Epithelial cell of esophagus (primary cell): ENCODE measurements at regions not wholly inside any gene's neighbourhood (a gene's known extent, or its start where the extent isn't known, plus 50 kb on each side); places are given as distances from the start of the nearest gene placed in this dataset.

ENCODE experiments used
- DNase-seq: peaks from one replicate; pipeline ENCODE4 v3.0.0; 2010; ENCODE audit warnings: low read depth
- H3K4me3 ChIP-seq: 2 replicates; pipeline ENCODE4 v1.5.1; 2011; ENCODE audit warnings: mild to moderate bottlenecking, low read length, control low read depth
- TF ChIP-seq, protein P1 (sequence below): IDR thresholded peaks from 2 replicates; pipeline ENCODE4 v1.5.1; 2011; ENCODE audit warnings: low read depth, mild to moderate bottlenecking, low read length, control low read depth, inconsistent platforms; ENCODE audit not compliant: insufficient read depth; ENCODE audit errors: missing control alignments

DNA sequence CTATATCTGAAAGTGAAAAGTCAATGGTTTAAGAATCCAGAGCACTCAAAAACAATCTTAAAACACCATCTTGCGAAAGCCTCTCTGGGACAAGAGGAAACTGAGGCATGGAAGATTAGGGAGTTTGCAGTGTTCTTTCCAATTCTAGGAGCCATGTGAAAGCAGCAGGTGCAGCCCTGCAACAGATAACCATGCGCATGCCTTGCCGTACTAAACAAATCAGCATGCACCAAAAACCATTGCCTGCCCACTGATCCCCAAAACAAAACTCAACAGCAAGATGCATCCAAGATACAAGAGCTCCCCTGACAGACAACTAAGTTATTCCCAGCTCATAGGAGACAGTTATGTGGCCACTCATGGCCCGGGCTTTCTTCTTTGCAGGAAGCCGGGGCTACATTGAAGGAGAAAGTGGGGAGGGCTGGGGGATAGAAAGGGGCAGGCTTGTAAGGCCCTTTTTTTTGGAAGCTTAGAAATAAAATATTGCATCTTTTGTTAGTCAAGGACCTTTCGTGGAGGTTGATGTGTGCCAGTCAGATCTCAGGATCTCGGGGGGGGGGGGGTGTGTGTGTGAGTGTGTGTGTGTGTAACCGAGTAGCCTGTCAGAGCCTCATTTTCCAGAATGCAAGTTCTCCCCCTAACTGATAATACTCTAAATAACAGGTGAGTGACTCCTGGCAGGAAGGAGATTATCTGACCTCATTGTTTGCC is 178.4 kb downstream of the MBOAT1 start:
- DNase-seq: no peak
- no peak overlapping the region for H3K4me3 ChIP-seq
- TF ChIP-seq, protein P1, sequence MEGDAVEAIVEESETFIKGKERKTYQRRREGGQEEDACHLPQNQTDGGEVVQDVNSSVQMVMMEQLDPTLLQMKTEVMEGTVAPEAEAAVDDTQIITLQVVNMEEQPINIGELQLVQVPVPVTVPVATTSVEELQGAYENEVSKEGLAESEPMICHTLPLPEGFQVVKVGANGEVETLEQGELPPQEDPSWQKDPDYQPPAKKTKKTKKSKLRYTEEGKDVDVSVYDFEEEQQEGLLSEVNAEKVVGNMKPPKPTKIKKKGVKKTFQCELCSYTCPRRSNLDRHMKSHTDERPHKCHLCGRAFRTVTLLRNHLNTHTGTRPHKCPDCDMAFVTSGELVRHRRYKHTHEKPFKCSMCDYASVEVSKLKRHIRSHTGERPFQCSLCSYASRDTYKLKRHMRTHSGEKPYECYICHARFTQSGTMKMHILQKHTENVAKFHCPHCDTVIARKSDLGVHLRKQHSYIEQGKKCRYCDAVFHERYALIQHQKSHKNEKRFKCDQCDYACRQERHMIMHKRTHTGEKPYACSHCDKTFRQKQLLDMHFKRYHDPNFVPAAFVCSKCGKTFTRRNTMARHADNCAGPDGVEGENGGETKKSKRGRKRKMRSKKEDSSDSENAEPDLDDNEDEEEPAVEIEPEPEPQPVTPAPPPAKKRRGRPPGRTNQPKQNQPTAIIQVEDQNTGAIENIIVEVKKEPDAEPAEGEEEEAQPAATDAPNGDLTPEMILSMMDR: no peak

DNA sequence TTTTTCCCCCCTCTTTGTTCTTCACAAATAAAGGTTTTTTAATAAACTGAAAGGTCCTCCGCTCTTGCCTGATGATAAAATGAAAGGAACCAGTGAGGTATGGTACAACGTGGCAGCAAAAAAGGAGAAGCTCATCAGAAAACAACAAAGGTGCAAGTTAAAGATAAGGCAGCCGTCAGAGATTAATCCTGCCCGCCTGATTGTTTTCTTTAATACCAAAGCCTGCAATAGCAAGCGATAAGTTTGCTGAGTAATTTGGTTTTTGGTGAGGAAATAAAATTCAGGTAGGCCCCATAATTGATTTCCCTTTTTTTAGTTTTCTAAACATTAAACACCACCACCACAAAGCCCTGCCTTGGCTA is 177.9 kb downstream of the MBOAT1 start:
- TF ChIP-seq, protein P1: no peak
- no peak overlapping the region for H3K4me3 ChIP-seq
- no peak for DNase-seq

DNA sequence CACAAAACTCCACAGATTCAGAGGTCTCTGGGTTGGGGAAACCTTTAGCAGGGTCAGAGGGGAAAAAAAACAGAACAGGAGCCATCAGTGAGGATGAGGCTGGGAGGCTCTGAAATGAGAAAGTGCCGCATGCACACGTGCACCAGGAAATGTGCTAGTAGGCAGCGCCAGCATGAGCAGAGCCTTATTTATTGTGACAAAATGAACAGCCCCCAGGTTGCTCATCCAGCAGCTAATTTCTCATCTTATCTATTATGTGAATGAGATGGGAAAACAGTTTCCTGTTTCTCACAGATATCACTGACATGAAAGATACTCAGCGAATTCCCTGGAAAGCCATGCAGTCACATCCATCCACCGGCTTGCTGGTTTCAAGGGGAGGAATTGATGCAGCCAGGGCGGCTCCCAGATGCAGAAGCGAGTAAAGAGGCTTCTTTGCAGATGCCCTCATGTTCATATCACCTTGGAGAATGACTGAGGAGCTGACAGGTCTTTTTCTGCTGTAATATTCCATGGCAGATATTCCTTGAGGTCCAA is 176.1 kb downstream of the MBOAT1 start:
- no peak for DNase-seq
- no peak overlapping the region for H3K4me3 ChIP-seq
- TF ChIP-seq, protein P1: no peak

DNA sequence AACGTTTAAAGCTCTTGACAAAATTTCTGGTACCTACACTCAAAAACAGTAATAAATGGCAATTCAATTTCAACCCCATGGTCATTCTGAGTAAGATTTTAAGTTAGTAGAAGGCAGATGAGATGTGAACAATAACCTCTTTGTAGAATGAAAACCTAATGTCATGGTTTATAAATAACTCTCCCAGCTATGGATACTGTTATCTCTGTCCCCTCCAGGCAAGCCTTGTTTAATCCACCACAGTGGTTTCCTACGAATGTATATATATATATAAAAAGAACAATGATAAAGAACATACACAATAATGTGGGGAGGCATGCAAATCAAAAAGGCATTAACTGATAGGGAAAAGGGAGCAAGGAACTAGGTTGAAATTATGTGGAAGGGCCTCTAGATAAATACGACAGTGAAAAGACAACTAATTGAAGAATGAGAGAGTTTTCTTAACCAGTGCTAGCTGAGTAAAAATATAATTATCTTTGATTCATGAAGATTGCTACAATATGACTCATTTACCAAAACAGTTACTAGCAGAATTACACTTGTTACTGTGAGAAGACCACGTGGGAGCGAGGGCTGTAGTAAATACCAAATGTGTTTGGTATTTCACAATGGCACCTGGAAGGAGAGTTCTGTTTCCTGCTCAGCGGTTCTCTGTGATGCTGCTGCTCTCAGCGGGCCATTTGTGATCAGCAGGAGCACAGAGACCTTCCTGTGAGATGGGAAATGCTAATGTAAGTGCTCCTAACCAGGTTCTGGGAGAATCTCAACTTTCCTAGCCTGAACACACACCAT is 173.7 kb downstream of the MBOAT1 start:
- TF ChIP-seq, protein P1: no peak
- DNase-seq: peak; percentile 59
- H3K4me3 ChIP-seq: no peak overlapping the region

DNA sequence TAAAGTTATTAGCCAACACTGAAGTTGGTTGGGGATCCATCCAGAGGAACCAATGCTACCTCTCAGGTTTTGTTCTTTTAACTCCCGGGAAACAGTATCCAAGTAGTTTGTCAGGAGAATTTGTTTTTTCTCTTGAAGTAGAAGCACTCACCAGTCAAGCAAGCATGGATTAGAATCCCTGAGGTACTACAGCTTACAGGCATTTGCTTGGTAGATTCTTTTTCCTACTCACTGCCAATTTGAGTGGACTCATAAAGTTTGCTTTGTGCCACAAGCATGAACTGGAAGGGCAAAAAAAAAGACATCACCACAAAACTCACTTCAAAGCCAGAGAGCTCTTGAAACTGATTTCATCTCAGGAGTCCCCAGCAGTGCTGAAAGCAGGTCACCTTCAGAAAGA is 167.4 kb downstream of the MBOAT1 start:
- DNase-seq: no peak
- TF ChIP-seq, protein P1: no peak
- no peak overlapping the region for H3K4me3 ChIP-seq
